AG09319 (cell line): ENCODE measurements at regions not wholly inside any gene's neighbourhood (a gene's known extent, or its start where the extent isn't known, plus 50 kb on each side); places are given as distances from the start of the nearest gene placed in this dataset.

Experiments used
- DNase-seq: peaks from one replicate; pipeline ENCODE4 v3.0.0-alpha.2; 2010; ENCODE audit warnings: low read depth; ENCODE audit errors: extremely low read depth
- CTCF ChIP-seq: IDR thresholded peaks from 2 replicates; pipeline ENCODE4 v1.5.1; 2011; ENCODE audit warnings: low read depth, mild to moderate bottlenecking, inconsistent platforms, low read length, moderate library complexity

- no peak for DNase-seq
- no peak for TF ChIP-seq CTCF
Measured at GRCh38 chr1:25004355-25004754, 74.3 kb upstream of the RUNX3 start.

- no peak for DNase-seq
- TF ChIP-seq CTCF = no peak
Measured at GRCh38 chr1:25003457-25004190, 73.5 kb upstream of the RUNX3 start.

- no peak for TF ChIP-seq CTCF
- DNase-seq = no peak
Measured at GRCh38 chr1:25003000-25003399, 72.9 kb upstream of the RUNX3 start.

GRCh38 chr1:25001125-25001915, 71.2 kb upstream of the RUNX3 start:
- no peak for DNase-seq
- TF ChIP-seq CTCF = no peak

- TF ChIP-seq CTCF = no peak
- DNase-seq = no peak
Measured at GRCh38 chr1:24999906-25000305, 69.8 kb upstream of the RUNX3 start.

- no peak for DNase-seq
- TF ChIP-seq CTCF = no peak
Measured at GRCh38 chr1:24999426-24999825, 69.3 kb upstream of the RUNX3 start.

GRCh38 chr1:24998563-24999245, 68.6 kb upstream of the RUNX3 start:
- no peak for DNase-seq
- TF ChIP-seq CTCF = no peak
